IMR-90 (cell line): ENCODE measurements at regions not wholly inside any gene's neighbourhood (a gene's known extent, or its start where the extent isn't known, plus 50 kb on each side); places are given as distances from the start of the nearest gene placed in this dataset.

ENCODE experiments used
- CEBPB ChIP-seq: IDR thresholded peaks from 2 replicates; pipeline ENCODE4 v1.6.1; 2012; ENCODE audit warnings: low read depth, low read length, improper control_type of control experiment
- CHD1 ChIP-seq: IDR thresholded peaks from 2 replicates; pipeline ENCODE4 v1.6.1; 2012; ENCODE audit warnings: low read depth, low read length, improper control_type of control experiment
- MAZ ChIP-seq: IDR thresholded peaks from 2 replicates; pipeline ENCODE4 v1.6.1; 2012; ENCODE audit warnings: low read depth, mild to moderate bottlenecking, low read length, improper control_type of control experiment, moderate library complexity, borderline replicate concordance
- POLR2A ChIP-seq: IDR thresholded peaks from 2 replicates; pipeline ENCODE4 v1.6.1; 2012; ENCODE audit warnings: mild to moderate bottlenecking, low read depth, low read length
- RFX5 ChIP-seq: IDR thresholded peaks from 2 replicates; pipeline ENCODE4 v1.8.0; 2012; ENCODE audit warnings: low read depth, mild to moderate bottlenecking, low read length, moderate library complexity
- SMC3 ChIP-seq: fragments of 150-350 bp; IDR thresholded peaks from 2 replicates; pipeline ENCODE4 v1.6.1; 2016; ENCODE audit warnings: low read depth, mild to moderate bottlenecking, antibody characterized with exemption, low read length, moderate library complexity
- TF ChIP-seq, protein P1 (sequence below): conservative IDR thresholded peaks from 2 replicates; pipeline ENCODE4 v1.5.1; 2012; ENCODE audit warnings: mild to moderate bottlenecking, low read depth, low read length, improper control_type of control experiment
- TF ChIP-seq, protein P2 (sequence below): fragments of 150-350 bp; IDR thresholded peaks from 2 replicates; pipeline ENCODE4 v1.6.1; 2016; ENCODE audit warnings: low read depth, mild to moderate bottlenecking, low read length, moderate library complexity, borderline replicate concordance
- TF ChIP-seq, protein P3 (sequence below): fragments of 150-350 bp; IDR thresholded peaks from 2 replicates; pipeline ENCODE4 v1.6.1; 2017; ENCODE audit warnings: mild to moderate bottlenecking, antibody characterized with exemption, low read length, low read depth

- TF ChIP-seq, protein P1, sequence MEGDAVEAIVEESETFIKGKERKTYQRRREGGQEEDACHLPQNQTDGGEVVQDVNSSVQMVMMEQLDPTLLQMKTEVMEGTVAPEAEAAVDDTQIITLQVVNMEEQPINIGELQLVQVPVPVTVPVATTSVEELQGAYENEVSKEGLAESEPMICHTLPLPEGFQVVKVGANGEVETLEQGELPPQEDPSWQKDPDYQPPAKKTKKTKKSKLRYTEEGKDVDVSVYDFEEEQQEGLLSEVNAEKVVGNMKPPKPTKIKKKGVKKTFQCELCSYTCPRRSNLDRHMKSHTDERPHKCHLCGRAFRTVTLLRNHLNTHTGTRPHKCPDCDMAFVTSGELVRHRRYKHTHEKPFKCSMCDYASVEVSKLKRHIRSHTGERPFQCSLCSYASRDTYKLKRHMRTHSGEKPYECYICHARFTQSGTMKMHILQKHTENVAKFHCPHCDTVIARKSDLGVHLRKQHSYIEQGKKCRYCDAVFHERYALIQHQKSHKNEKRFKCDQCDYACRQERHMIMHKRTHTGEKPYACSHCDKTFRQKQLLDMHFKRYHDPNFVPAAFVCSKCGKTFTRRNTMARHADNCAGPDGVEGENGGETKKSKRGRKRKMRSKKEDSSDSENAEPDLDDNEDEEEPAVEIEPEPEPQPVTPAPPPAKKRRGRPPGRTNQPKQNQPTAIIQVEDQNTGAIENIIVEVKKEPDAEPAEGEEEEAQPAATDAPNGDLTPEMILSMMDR: no peak
- TF ChIP-seq RFX5 (no peak), CHD1 (no peak), MAZ (no peak), CEBPB (no peak), SMC3 (no peak), POLR2A (no peak)
- TF ChIP-seq, protein P2, sequence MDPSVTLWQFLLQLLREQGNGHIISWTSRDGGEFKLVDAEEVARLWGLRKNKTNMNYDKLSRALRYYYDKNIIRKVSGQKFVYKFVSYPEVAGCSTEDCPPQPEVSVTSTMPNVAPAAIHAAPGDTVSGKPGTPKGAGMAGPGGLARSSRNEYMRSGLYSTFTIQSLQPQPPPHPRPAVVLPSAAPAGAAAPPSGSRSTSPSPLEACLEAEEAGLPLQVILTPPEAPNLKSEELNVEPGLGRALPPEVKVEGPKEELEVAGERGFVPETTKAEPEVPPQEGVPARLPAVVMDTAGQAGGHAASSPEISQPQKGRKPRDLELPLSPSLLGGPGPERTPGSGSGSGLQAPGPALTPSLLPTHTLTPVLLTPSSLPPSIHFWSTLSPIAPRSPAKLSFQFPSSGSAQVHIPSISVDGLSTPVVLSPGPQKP: no peak
- TF ChIP-seq, protein P3, sequence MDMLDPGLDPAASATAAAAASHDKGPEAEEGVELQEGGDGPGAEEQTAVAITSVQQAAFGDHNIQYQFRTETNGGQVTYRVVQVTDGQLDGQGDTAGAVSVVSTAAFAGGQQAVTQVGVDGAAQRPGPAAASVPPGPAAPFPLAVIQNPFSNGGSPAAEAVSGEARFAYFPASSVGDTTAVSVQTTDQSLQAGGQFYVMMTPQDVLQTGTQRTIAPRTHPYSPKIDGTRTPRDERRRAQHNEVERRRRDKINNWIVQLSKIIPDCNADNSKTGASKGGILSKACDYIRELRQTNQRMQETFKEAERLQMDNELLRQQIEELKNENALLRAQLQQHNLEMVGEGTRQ: no peak
Measured at GRCh38 chr2:195031411-195031810, 625.6 kb upstream of the SLC39A10 start.
